ENCODE measurements at regions not wholly inside any gene's neighbourhood (a gene's known extent, or its start where the extent isn't known, plus 50 kb on each side); places are given as distances from the start of the nearest gene placed in this dataset.

GRCh38 chr11:103601225-103601846 is 435.1 kb upstream of the DDI1 start:
- no peak for TF ChIP-seq MXI1 (conservative IDR thresholded peaks at IDR 0.05; ENCODE audit: poor library complexity, severe bottlenecking)
- peak; percentile 82 for TF ChIP-seq CTCF (IDR thresholded peaks at IDR 0.05; ENCODE audit: poor library complexity, severe bottlenecking)
